ENCODE measurements at regions not wholly inside any gene's neighbourhood (a gene's known extent, or its start where the extent isn't known, plus 50 kb on each side); places are given as distances from the start of the nearest gene placed in this dataset.

GRCh38 chr6:6471276-6471675 lies 117.2 kb upstream of the LY86 start:
- Histone ChIP-seq H3K27ac (ENCODE audit: low read depth, low read length) (no peak overlapping the region), H3K4me3 (ENCODE audit: low read length) (no peak overlapping the region), H3K79me2 (ENCODE audit: control insufficient read depth, low read length) (no peaks in the 10 kb centered on the region), H3K9me2 (replicated peaks; ENCODE audit: control insufficient read depth, low read length) (no peaks in the 10 kb centered on the region), H3F3A (ENCODE audit: control insufficient read depth, insufficient read depth) (no peaks in the 10 kb centered on the region), H3K36me3 (ENCODE audit: control insufficient read depth, low read length) (no peaks in the 10 kb centered on the region), H3K9me3 (ENCODE audit: control insufficient read depth, insufficient read depth, low read length) (no peaks in the 10 kb centered on the region), H3K27me3 (ENCODE audit: control insufficient read depth, low read length) (no peaks in the 10 kb centered on the region), H3K4me2 (ENCODE audit: low read length) (no peak overlapping the region), H4K20me1 (ENCODE audit: control insufficient read depth, insufficient read depth, low read depth, low read length) (no peaks in the 10 kb centered on the region), H3K4me1 (ENCODE audit: control insufficient read depth, low read length) (peaks cover 18% of the 10 kb centered on the region)
- TF ChIP-seq EZH2phosphoT487 (IDR thresholded peaks at IDR 0.05; ENCODE audit: borderline replicate concordance, low read length) (no peak), CTCF (IDR thresholded peaks at IDR 0.05; ENCODE audit: low read depth, low read length, poor library complexity, severe bottlenecking) (no peak)

- Histone ChIP-seq H3K27ac (ENCODE audit: low read depth, low read length) (no peak overlapping the region), H3K27me3 (ENCODE audit: control insufficient read depth, low read length) (no peaks in the 10 kb centered on the region), H3K36me3 (ENCODE audit: control insufficient read depth, low read length) (no peaks in the 10 kb centered on the region), H3K79me2 (ENCODE audit: control insufficient read depth, low read length) (no peaks in the 10 kb centered on the region), H3K4me1 (ENCODE audit: control insufficient read depth, low read length) (peaks cover 32% of the 10 kb centered on the region), H3K4me3 (ENCODE audit: low read length) (no peak overlapping the region), H3F3A (ENCODE audit: control insufficient read depth, insufficient read depth) (no peaks in the 10 kb centered on the region), H3K9me3 (ENCODE audit: control insufficient read depth, insufficient read depth, low read length) (peaks cover 2% of the 10 kb centered on the region; the same call in 1 of the 2 replicates), H3K9me2 (replicated peaks; ENCODE audit: control insufficient read depth, low read length) (no peaks in the 10 kb centered on the region), H4K20me1 (ENCODE audit: control insufficient read depth, insufficient read depth, low read depth, low read length) (no peaks in the 10 kb centered on the region), H3K4me2 (ENCODE audit: low read length) (no peak overlapping the region)
- TF ChIP-seq CTCF (IDR thresholded peaks at IDR 0.05; ENCODE audit: low read depth, low read length, poor library complexity, severe bottlenecking) = no peak
- TF ChIP-seq EZH2phosphoT487 (IDR thresholded peaks at IDR 0.05; ENCODE audit: borderline replicate concordance, low read length) = no peak
These were observed 114.2 kb upstream of the LY86 start for GRCh38 chr6:6474170-6474920.

- Histone ChIP-seq H3K27ac (ENCODE audit: low read depth, low read length) (no peak overlapping the region), H3K4me1 (ENCODE audit: control insufficient read depth, low read length) (peaks cover 24% of the 10 kb centered on the region), H3F3A (ENCODE audit: control insufficient read depth, insufficient read depth) (no peaks in the 10 kb centered on the region), H3K79me2 (ENCODE audit: control insufficient read depth, low read length) (no peaks in the 10 kb centered on the region), H4K20me1 (ENCODE audit: control insufficient read depth, insufficient read depth, low read depth, low read length) (no peaks in the 10 kb centered on the region), H3K9me2 (replicated peaks; ENCODE audit: control insufficient read depth, low read length) (no peaks in the 10 kb centered on the region), H3K4me2 (ENCODE audit: low read length) (no peak overlapping the region), H3K4me3 (ENCODE audit: low read length) (no peak overlapping the region), H3K36me3 (ENCODE audit: control insufficient read depth, low read length) (no peaks in the 10 kb centered on the region), H3K9me3 (ENCODE audit: control insufficient read depth, insufficient read depth, low read length) (peaks cover 2% of the 10 kb centered on the region; the same call in 1 of the 2 replicates), H3K27me3 (ENCODE audit: control insufficient read depth, low read length) (no peaks in the 10 kb centered on the region)
- TF ChIP-seq EZH2phosphoT487 (IDR thresholded peaks at IDR 0.05; ENCODE audit: borderline replicate concordance, low read length) (no peak), CTCF (IDR thresholded peaks at IDR 0.05; ENCODE audit: low read depth, low read length, poor library complexity, severe bottlenecking) (no peak)
These were observed 108.7 kb upstream of the LY86 start for GRCh38 chr6:6479785-6480184.
